K562 (cell line): ENCODE measurements at regions not wholly inside any gene's neighbourhood (a gene's known extent, or its start where the extent isn't known, plus 50 kb on each side); places are given as distances from the start of the nearest gene placed in this dataset.

Source experiments
- ATAC-seq: fragments of 200-7000 bp; cut with Tn5 transposase; 3 replicates; pipeline ENCODE4 v1.9.1; 2020; ENCODE audit warnings: moderate library complexity
- BruUV-seq: library from RNA; stranded (reverse); fragments of 400-500 nt; replicated peaks from 2 replicates; lab custom pipeline; 2021; lab: Mats Ljungman, UMichigan
- CTCF ChIA-PET: fragments of 300-600 bp; formaldehyde crosslinking; extraction: SDS; loops from one replicate; lab custom pipeline; 2021; ENCODE audit warnings: low intra/inter-chr PET ratio; lab: Yijun Ruan, JAX
- POLR2A ChIA-PET: fragments of 300-600, 350-650 bp; sonication (Branson Sonifier 250); formaldehyde crosslinking; extraction: SDS; loops from one replicate; lab custom pipeline; 2021; ENCODE audit warnings: antibody characterized with exemption, inconsistent platforms; lab: Yijun Ruan, JAX
- DNase-seq, 4 experiments: peaks; one replicate each; pipeline versions ENCODE4 v3.0.0 to v3.0.0-alpha.2; 2011 to 2018; ENCODE audit warnings: low spot score in 3 of 4, mixed read lengths in 3 of 4; ENCODE audit errors: extremely low read depth in 1 of 4
- FAIRE-seq: peaks from 2 replicates; lab custom pipeline; 2011; peaks lifted over from hg19 to GRCh38; lab: Jason Lieb, UNC
- H2AFZ ChIP-seq: 2 replicates; pipeline ENCODE4 v1.6.0; 2011; ENCODE audit warnings: low read depth, low read length, control low read depth, inconsistent platforms
- H3K27ac ChIP-seq: fragments of 200-600 bp; 3 replicates; pipeline ENCODE4 v1.8.0; 2011; ENCODE audit warnings: low read depth, mild to moderate bottlenecking, control low read depth, inconsistent platforms, low read length, moderate library complexity, mixed read lengths; ENCODE audit errors: extremely low read depth
- H3K27me3 ChIP-seq, 2 experiments: fragments of 300-600 bp in 1 of 2; 2 replicates in 1 of 2; 3 replicates in 1 of 2; pipeline versions ENCODE4 v1.6.0 to v1.8.0; 2011; ENCODE audit warnings: inconsistent platforms in 2 of 2, low read length in 2 of 2, mild to moderate bottlenecking in 1 of 2, mixed read lengths in 1 of 2, moderate library complexity in 1 of 2; ENCODE audit not compliant: control insufficient read depth in 2 of 2, insufficient read depth in 2 of 2
- H3K36me3 ChIP-seq: fragments of 300-600 bp; 3 replicates; pipeline ENCODE4 v1.8.0; 2011; ENCODE audit warnings: mild to moderate bottlenecking, low read length, inconsistent platforms; ENCODE audit not compliant: control insufficient read depth, insufficient read depth
- H3K4me1 ChIP-seq, 2 experiments: fragments of 200-600 bp in 1 of 2; replicated peaks in 1 of 2; 2 replicates in 1 of 2; 3 replicates in 1 of 2; pipeline versions ENCODE4 v1.5.1 to v1.8.0; 2011; ENCODE audit warnings: inconsistent platforms in 2 of 2, low read length in 2 of 2, mild to moderate bottlenecking in 1 of 2, mixed read lengths in 1 of 2, moderate library complexity in 1 of 2; ENCODE audit not compliant: control insufficient read depth in 2 of 2, insufficient read depth in 2 of 2
- H3K4me2 ChIP-seq: 2 replicates; pipeline ENCODE4 v1.6.1; 2011; ENCODE audit warnings: low read length, control low read depth, inconsistent platforms, mixed read lengths; ENCODE audit not compliant: insufficient read depth
- H3K4me3 ChIP-seq: fragments of 200-600 bp; sonication (generic), shearing (Covaris generic); 2 replicates; pipeline ENCODE4 v1.5.1; 2016; ENCODE audit warnings: control low read depth, inconsistent platforms
- H3K79me2 ChIP-seq: fragments of 200-600 bp; 3 replicates; pipeline ENCODE4 v1.8.0; 2011; ENCODE audit warnings: low read length, inconsistent platforms; ENCODE audit not compliant: control insufficient read depth, insufficient read depth
- H3K9ac ChIP-seq, 2 experiments: 2 replicates each; pipeline versions ENCODE4 v1.6.0 to v1.6.1; 2011; ENCODE audit warnings: low read depth in 2 of 2, low read length in 2 of 2, control low read depth in 1 of 2, inconsistent platforms in 1 of 2, mild to moderate bottlenecking in 1 of 2, mixed read lengths in 1 of 2; ENCODE audit not compliant: insufficient read depth in 1 of 2
- H3K9me1 ChIP-seq: one replicate; pipeline ENCODE4 v1.6.0; 2011; ENCODE audit warnings: inconsistent platforms, mild to moderate bottlenecking, low read length, moderate library complexity; ENCODE audit not compliant: control insufficient read depth, insufficient read depth
- H3K9me3 ChIP-seq: replicated peaks from 2 replicates; pipeline ENCODE4 v1.5.1; 2011; ENCODE audit warnings: low read depth, low read length, inconsistent platforms; ENCODE audit not compliant: control insufficient read depth, insufficient read depth
- H4K20me1 ChIP-seq: replicated peaks from 2 replicates; pipeline ENCODE4 v1.6.1; 2011; ENCODE audit warnings: low read length, inconsistent platforms, mixed read lengths; ENCODE audit not compliant: control insufficient read depth, insufficient read depth
- CCNT2 ChIP-seq: IDR thresholded peaks from 2 replicates; pipeline ENCODE4 v1.6.1; 2011; ENCODE audit warnings: borderline replicate concordance, low read depth, mild to moderate bottlenecking, moderate library complexity, mixed read lengths, low read length; ENCODE audit not compliant: insufficient read length; ENCODE audit errors: extremely low read depth
- CREBBP ChIP-seq: IDR thresholded peaks from one replicate; pipeline ENCODE4 v1.6.1; 2012; ENCODE audit warnings: low read depth, mild to moderate bottlenecking, control low read depth, inconsistent platforms, low read length
- GABPB1 ChIP-seq: sonication (generic); formaldehyde crosslinking; IDR thresholded peaks from 2 replicates; pipeline ENCODE4 v1.8.0; 2022; ENCODE audit warnings: mild to moderate bottlenecking, missing genetic modification reagents
- HMBOX1 ChIP-seq: sonication (generic); IDR thresholded peaks from 2 replicates; pipeline ENCODE4 v1.6.1; 2016
- IRF9 ChIP-seq: fragments of 450-650 bp; IDR thresholded peaks from 2 replicates; pipeline ENCODE4 v1.6.1; 2016; ENCODE audit warnings: missing biosample characterization, missing genetic modification characterization
- PATZ1 ChIP-seq: fragments of 250-450 bp; sonication (Bioruptor Pico); IDR thresholded peaks from 2 replicates; pipeline ENCODE4 v1.5.0; 2020; ENCODE audit warnings: mild to moderate bottlenecking, borderline replicate concordance
- RB1 ChIP-seq: fragments of 450-650 bp; IDR thresholded peaks from 2 replicates; pipeline ENCODE4 v1.6.1; 2017; ENCODE audit warnings: low read depth, mild to moderate bottlenecking
- ZBTB5 ChIP-seq: fragments of 450-650 bp; IDR thresholded peaks from 2 replicates; pipeline ENCODE4 v1.6.1; 2017; ENCODE audit warnings: antibody characterized with exemption
- ZFP36 ChIP-seq: fragments of 150-350 bp; IDR thresholded peaks from 2 replicates; pipeline ENCODE4 v1.6.1; 2018; ENCODE audit warnings: low read length, low read depth; ENCODE audit not compliant: partially characterized antibody
- WGBS: fragments of 100-300 bp; shearing (Covaris generic); methylation state at CpG from one replicate; pipeline ENCODE4 v1.1.6; 2016; ENCODE audit warnings: low coverage, mixed read lengths; ENCODE audit not compliant: insufficient coverage; ENCODE audit errors: missing lambda C conversion rate; 5-methylcytosine and 5-hydroxymethylcytosine counted together
- in situ Hi-C: fragments of 300-500 bp; cut with MboI; formaldehyde crosslinking; loops from 4 replicates; pipeline ENCODE4 v1.15.0; 2018; ENCODE audit warnings: inconsistent platforms, mixed read lengths
- intact Hi-C: fragments of 100-400 bp; cut with micrococcal nuclease; formaldehyde crosslinking; loops from 2 replicates; pipeline ENCODE4 v1.14.2; 2022

- Histone ChIP-seq H3K79me2 (no peaks in the 10 kb centered on the region), H3K4me2 (no peak overlapping the region), H3K4me1 (no peaks in the 10 kb centered on the region), H3K36me3 (no peaks in the 10 kb centered on the region), H3K9ac (no peak overlapping the region), H3K4me3 (no peak overlapping the region), H3K9me3 (no peaks in the 10 kb centered on the region; the same call in 1 of the 2 replicates), H3K9me1 (no peaks in the 10 kb centered on the region)
- CTCF ChIA-PET = no interaction called here
- ATAC-seq (no peak), FAIRE-seq (no peak)
- WGBS = 0% methylated on average over 1 of the region's 1 CpG
- intact Hi-C loops = no loop called here
- BruUV-seq = no TSS peak
- TF ChIP-seq PATZ1 (CRISPR knock-in tag) (no peak), ZFP36 (no peak)
- TF ChIP-seq, all 486 proteins: peak for 0
- POLR2A ChIA-PET = no interaction called here
- H3K27ac ChIP-seq = no peak overlapping the region
- H2AFZ ChIP-seq = no peak overlapping the region
- no peaks in the 10 kb centered on the region for H4K20me1 ChIP-seq
- no peak for DNase-seq
- in situ Hi-C loops = no loop called here
- no peaks in the 10 kb centered on the region for H3K27me3 ChIP-seq
These were observed 236.8 kb upstream of the FKBP1C start for GRCh38 chr6:62974452-62974851.

DNA sequence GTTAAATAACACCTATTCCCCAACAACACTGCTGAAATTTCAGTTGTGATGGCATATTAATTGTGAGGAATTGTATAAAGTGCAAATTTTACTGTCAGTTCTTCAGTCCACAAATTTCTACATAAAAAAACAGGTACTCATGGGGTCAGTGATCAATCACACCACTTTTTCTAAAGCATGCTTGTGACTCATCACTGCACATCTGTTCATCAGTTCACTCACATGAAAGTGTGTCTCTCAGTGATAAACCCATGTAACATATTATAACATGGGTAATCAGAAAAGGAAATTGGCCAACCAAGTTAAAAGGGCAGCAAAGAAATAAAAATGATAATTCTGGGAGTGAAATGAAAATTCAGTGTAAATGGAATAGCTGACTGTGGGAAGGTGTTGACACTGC is 234.7 kb upstream of the FKBP1C start:
- FAIRE-seq (no peak), DNase-seq (no peak), ATAC-seq (no peak)
- Histone ChIP-seq H4K20me1 (no peaks in the 10 kb centered on the region), H3K9me3 (no peaks in the 10 kb centered on the region; the same call in 1 of the 2 replicates), H3K9me1 (no peaks in the 10 kb centered on the region), H3K4me3 (no peak overlapping the region), H3K9ac (no peak overlapping the region), H2AFZ (no peak overlapping the region), H3K36me3 (no peaks in the 10 kb centered on the region), H3K4me2 (no peak overlapping the region), H3K27me3 (no peaks in the 10 kb centered on the region), H3K79me2 (no peaks in the 10 kb centered on the region), H3K4me1 (no peaks in the 10 kb centered on the region), H3K27ac (no peak overlapping the region)
- in situ Hi-C loops (no loop called here), intact Hi-C loops (no loop called here)
- CTCF ChIA-PET = no interaction called here
- BruUV-seq = no TSS peak
- POLR2A ChIA-PET = no interaction called here
- no peak for TF ChIP-seq CCNT2
- TF ChIP-seq CREBBP = no peak
- TF ChIP-seq RB1 = no peak
- no peak for TF ChIP-seq ZBTB5
- no peak for TF ChIP-seq GABPB1 (CRISPR knock-in tag)
- no peak for TF ChIP-seq IRF9
- no peak for TF ChIP-seq HMBOX1
